ENCODE measurements at regions not wholly inside any gene's neighbourhood (a gene's known extent, or its start where the extent isn't known, plus 50 kb on each side); places are given as distances from the start of the nearest gene placed in this dataset.

- TF ChIP-seq POLR2AphosphoS5 (IDR thresholded peaks at IDR 0.05; ENCODE audit: low read depth) (no peak), CTCF (conservative IDR thresholded peaks at IDR 0.05; ENCODE audit: low read depth in 2 of 2) (no peak), REST (IDR thresholded peaks at IDR 0.05; ENCODE audit: unreplicated experiment) (no peak), EZH2 (IDR thresholded peaks at IDR 0.05; ENCODE audit: low read depth, unreplicated experiment) (no peak), EZH2phosphoT487 (IDR thresholded peaks at IDR 0.05; ENCODE audit: unreplicated experiment) (no peak)
These were observed 307.8 kb downstream of the REEP3 start for GRCh38 chr10:63829020-63829419.
